ENCODE measurements at regions not wholly inside any gene's neighbourhood (a gene's known extent, or its start where the extent isn't known, plus 50 kb on each side); places are given as distances from the start of the nearest gene placed in this dataset.
A peak's percentile ranks its signal among the peaks of the same experiment; 100 is the strongest.

- Mint-ChIP-seq H3K36me3 (ENCODE audit: insufficient read depth) (no peaks in the 10 kb centered on the region), H3K4me3 (no peak overlapping the region), H3K27me3 (ENCODE audit: low read depth) (no peaks in the 10 kb centered on the region), H3K4me1 (ENCODE audit: low read depth) (no peaks in the 10 kb centered on the region), H3K9me3 (peaks cover 10% of the 10 kb centered on the region)
- no peak for DNase-seq
- no peak for ATAC-seq
Measured at GRCh38 chr6:76466286-76466685, 393.8 kb upstream of the IMPG1 start.

GRCh38 chr6:76465410-76465809, 392.9 kb upstream of the IMPG1 start:
- DNase-seq, result no peak
- Mint-ChIP-seq H3K4me1 (ENCODE audit: low read depth) (no peaks in the 10 kb centered on the region), H3K9me3 (peaks cover 8% of the 10 kb centered on the region), H3K36me3 (ENCODE audit: insufficient read depth) (no peaks in the 10 kb centered on the region), H3K27me3 (ENCODE audit: low read depth) (no peaks in the 10 kb centered on the region), H3K4me3 (no peak overlapping the region)
- no peak for ATAC-seq

DNA sequence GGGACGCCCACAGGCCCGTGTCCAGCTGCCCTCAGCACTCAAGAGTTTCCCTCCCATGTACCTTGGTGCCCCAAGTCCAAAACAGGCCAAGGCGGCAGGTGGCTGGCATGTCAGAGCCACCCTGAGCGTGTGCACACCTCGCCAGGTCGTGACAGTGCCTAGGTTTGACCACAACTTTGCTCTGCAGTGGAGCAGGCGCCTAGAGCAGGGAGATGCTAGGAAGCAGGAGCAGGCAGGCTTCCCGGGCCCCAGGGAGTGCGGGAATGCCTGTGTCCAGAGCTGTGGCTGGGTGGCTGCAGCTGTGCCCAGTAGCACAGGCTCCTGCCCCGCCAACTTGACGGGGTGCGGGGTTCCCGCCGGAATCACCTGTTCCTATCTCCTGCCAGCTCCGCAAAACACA, 380.8 kb upstream of the IMPG1 start:
- DNase-seq (no peak), ATAC-seq (no peak)
- Mint-ChIP-seq H3K36me3 (ENCODE audit: insufficient read depth) (no peaks in the 10 kb centered on the region), H3K9me3 (peaks cover 3% of the 10 kb centered on the region), H3K4me1 (ENCODE audit: low read depth) (no peaks in the 10 kb centered on the region), H3K27me3 (ENCODE audit: low read depth) (no peaks in the 10 kb centered on the region), H3K4me3 (no peak overlapping the region)

DNA sequence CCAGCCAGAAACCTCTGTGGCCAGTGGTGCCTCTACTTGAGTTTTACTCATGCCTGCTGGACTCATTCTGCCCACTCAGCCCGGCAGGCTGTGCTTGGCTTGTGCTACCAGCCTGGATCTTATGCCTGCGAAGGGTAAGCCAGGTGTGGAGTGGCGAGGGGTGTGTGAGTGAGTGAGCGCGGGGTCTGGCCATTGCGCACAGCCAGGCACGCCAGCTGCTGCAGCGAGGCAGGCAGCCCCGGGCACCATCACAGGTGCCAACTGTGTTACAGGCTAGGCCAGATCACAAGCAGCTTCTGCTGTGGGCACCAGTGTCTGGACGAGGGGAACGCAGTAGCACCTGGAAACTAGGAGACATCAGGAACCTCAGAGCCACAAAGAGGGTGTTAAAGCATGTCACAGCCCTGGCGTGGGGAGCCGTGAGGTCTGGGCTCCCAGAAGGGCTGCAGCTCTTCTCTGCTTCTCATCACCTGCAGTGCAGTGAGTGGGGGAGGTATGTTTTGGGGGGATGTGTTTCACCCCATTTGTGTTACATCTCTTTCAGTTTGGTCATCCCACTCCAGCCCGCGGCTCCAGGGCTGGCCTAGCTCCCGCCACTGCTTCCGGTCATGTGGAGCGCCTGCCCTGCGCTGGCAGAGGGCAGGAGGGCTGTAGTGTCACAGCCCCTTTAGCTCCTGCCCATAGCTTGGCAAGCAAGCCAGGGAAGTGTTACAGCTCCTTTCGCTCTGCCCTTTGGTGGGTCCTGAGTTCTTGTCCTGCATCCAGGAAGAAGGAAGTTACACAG, 379.7 kb upstream of the IMPG1 start:
- no peaks in the 10 kb centered on the region for H3K27me3 Mint-ChIP-seq (ENCODE audit: low read depth)
- H3K4me1 Mint-ChIP-seq (ENCODE audit: low read depth), result no peaks in the 10 kb centered on the region
- no peak for DNase-seq
- peak in 1 of 2 donors; percentile 37 for ATAC-seq
- H3K4me3 Mint-ChIP-seq, result no peak overlapping the region
- H3K36me3 Mint-ChIP-seq (ENCODE audit: insufficient read depth), result no peaks in the 10 kb centered on the region
- H3K9me3 Mint-ChIP-seq, result peaks cover 3% of the 10 kb centered on the region

- Mint-ChIP-seq H3K4me3 (no peak overlapping the region), H3K4me1 (ENCODE audit: low read depth) (no peaks in the 10 kb centered on the region), H3K9me3 (no peaks in the 10 kb centered on the region), H3K27me3 (ENCODE audit: low read depth) (no peaks in the 10 kb centered on the region), H3K36me3 (ENCODE audit: insufficient read depth) (no peaks in the 10 kb centered on the region)
- no peak for ATAC-seq
- DNase-seq, result no peak
Measured at GRCh38 chr6:76448109-76448508, 375.6 kb upstream of the IMPG1 start.

- Mint-ChIP-seq H3K4me3 (no peak overlapping the region), H3K36me3 (ENCODE audit: insufficient read depth) (no peaks in the 10 kb centered on the region), H3K27me3 (ENCODE audit: low read depth) (no peaks in the 10 kb centered on the region), H3K4me1 (ENCODE audit: low read depth) (no peaks in the 10 kb centered on the region), H3K9me3 (no peaks in the 10 kb centered on the region)
- DNase-seq (no peak), ATAC-seq (no peak)
Measured at GRCh38 chr6:76441875-76442274, 369.4 kb upstream of the IMPG1 start.

DNA sequence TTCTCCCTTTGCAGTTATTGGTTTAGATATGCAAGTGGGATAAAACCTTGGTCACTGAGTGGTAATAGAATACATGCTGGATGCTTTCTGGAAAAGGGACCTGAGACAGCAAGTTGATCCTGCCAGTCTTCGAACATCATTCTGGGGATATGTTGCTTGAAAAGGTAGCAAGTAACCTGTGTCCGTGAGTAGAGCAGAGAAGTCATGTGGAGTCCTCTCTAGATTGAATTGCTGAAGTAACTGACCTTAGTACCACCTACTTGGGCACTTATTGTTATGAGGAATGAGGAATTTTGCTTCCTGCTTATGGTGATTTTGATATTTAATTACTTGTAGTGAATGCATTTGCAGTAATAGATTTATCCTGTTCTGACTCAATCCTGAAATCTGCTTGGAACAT, 367.3 kb upstream of the IMPG1 start:
- Mint-ChIP-seq H3K9me3 (peaks cover 4% of the 10 kb centered on the region), H3K4me3 (no peak overlapping the region), H3K27me3 (ENCODE audit: low read depth) (no peaks in the 10 kb centered on the region), H3K4me1 (ENCODE audit: low read depth) (no peaks in the 10 kb centered on the region), H3K36me3 (ENCODE audit: insufficient read depth) (no peaks in the 10 kb centered on the region)
- DNase-seq (no peak), ATAC-seq (no peak)

DNA sequence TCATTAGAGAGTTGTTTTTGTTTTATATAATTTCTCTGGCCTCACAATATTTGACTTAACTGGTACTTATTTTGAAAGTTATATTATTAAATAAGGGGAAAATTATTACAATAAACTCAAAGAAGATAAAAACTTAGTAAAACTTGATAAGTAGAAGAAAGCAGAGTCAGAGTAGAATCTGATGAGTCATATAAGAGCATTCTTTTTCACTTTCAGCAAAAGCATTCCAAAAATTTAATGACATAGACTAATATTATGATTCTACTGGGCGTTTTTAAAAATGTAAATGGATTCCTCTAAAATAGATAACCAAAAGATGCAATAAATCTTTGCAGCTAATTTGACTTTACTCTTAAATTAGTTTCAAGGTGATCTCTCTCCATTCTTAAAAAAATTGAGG, 366.3 kb upstream of the IMPG1 start:
- ATAC-seq (no peak), DNase-seq (no peak)
- no peak overlapping the region for H3K4me3 Mint-ChIP-seq
- no peaks in the 10 kb centered on the region for H3K4me1 Mint-ChIP-seq (ENCODE audit: low read depth)
- no peaks in the 10 kb centered on the region for H3K27me3 Mint-ChIP-seq (ENCODE audit: low read depth)
- peaks cover 5% of the 10 kb centered on the region for H3K9me3 Mint-ChIP-seq
- H3K36me3 Mint-ChIP-seq (ENCODE audit: insufficient read depth), result no peaks in the 10 kb centered on the region

DNA sequence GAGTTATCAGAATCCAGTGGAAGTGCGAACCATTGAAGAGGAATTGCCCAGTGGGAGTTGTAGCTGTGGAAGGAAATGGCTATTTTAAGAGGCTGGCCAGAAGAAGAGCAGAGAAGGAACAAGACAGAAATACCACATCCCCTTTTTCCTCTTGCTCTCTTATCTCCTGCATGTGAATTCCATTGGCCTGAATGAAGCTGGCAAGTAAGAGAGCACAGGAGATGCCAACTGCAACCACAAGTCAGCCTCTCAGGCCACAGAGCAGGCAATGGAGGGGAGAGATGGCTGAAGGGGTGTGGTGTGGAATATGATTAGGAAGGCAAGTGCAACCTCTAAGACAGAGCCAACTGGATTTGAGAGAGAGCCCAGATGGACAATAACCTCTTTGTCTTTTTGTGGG, 362.7 kb upstream of the IMPG1 start:
- no peak for ATAC-seq
- DNase-seq, result no peak
- no peaks in the 10 kb centered on the region for H3K36me3 Mint-ChIP-seq (ENCODE audit: insufficient read depth)
- no peaks in the 10 kb centered on the region for H3K4me1 Mint-ChIP-seq (ENCODE audit: low read depth)
- peaks cover 10% of the 10 kb centered on the region for H3K9me3 Mint-ChIP-seq
- no peak overlapping the region for H3K4me3 Mint-ChIP-seq
- no peaks in the 10 kb centered on the region for H3K27me3 Mint-ChIP-seq (ENCODE audit: low read depth)

DNA sequence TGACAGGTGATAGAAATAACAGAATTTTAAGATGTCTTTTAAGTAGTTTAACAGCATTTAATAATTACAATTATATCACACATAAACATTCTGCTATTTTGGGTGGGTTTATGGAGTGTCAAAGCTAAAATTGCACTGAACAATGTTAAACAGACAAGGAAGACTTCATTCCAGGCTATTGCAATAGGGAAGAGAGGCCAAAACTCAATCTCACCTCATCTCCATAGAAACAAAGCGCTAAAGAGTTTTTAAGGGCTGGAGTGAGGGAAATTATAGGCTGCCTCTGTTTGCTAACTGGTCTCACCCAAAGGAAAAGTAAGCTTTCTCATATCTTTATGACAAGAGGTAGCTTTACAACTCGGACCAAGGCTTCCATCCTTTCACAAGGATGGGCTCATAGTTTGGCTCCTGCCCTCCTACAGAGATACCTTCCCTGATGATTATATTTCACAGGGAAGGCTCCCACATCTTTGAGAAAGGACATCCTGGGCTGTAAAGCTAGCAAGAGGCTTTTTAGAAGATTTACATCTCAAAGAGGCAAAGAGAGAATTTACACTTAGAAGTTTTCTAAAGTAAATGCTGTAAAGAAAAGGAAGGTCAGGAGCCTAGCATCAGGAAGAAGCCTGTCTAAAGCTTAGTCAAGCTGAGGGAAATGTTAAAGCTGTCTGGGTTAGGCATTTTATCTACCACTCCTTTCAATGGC, 350.2 kb upstream of the IMPG1 start:
- no peaks in the 10 kb centered on the region for H3K4me1 Mint-ChIP-seq (ENCODE audit: low read depth)
- no peaks in the 10 kb centered on the region for H3K27me3 Mint-ChIP-seq (ENCODE audit: low read depth)
- H3K9me3 Mint-ChIP-seq, result peaks cover 7% of the 10 kb centered on the region
- no peaks in the 10 kb centered on the region for H3K36me3 Mint-ChIP-seq (ENCODE audit: insufficient read depth)
- ATAC-seq (no peak), DNase-seq (no peak)
- no peak overlapping the region for H3K4me3 Mint-ChIP-seq

DNA sequence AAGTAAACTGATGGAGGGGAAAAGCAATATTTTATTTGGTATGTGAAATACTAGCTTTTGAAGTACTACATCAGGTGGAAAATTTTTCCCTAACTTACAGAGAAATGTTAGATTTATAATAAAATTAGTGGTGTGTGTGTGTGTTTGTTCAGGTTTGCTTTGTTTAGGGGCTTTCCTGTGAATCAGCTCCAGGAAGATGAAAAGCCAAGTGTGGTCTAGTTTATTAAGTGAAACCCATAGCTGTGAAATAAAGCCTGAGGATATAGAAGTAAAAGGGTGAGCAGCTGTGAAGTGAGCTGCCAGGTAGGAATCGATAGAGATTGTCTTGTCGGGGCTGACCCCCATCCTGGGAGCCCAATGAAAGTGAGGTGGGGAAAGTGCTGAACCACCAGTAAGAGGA, 347.6 kb upstream of the IMPG1 start:
- peaks cover 7% of the 10 kb centered on the region for H3K9me3 Mint-ChIP-seq
- no peak for ATAC-seq
- H3K4me1 Mint-ChIP-seq (ENCODE audit: low read depth), result no peaks in the 10 kb centered on the region
- H3K36me3 Mint-ChIP-seq (ENCODE audit: insufficient read depth), result no peaks in the 10 kb centered on the region
- no peak for DNase-seq
- H3K4me3 Mint-ChIP-seq, result no peak overlapping the region
- H3K27me3 Mint-ChIP-seq (ENCODE audit: low read depth), result no peaks in the 10 kb centered on the region

DNA sequence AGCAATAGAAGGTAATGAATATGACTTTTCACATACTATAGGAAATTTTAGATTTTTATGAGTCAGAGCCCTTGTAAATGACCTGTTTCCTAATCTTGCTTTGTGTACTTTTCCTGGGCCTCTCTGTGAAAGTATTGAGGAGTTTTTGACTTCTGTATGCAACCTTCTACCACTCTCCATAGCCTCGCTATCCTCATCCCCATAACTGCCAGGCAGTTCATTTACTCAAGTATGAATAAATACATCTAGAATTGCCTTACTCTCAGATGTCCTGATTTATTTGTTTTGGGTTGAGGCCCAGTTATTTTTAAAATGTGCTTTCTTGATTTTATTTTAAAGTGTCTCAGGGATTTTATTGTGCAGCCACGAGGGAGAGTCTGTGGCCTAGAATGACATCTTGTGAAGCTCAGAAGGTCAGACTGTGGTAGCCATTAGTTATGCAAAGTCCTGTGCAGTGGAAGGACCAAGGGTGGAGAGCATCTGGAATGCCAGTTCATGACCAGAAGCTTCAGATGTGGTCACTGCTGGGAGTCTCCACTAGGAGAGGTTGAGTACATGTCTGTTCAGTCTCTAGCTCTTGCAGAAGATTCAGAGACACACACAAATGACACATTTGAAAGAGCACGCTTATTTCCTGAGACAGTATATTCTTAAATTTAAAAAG, 346.2 kb upstream of the IMPG1 start:
- no peaks in the 10 kb centered on the region for H3K4me1 Mint-ChIP-seq (ENCODE audit: low read depth)
- ATAC-seq, result no peak
- no peaks in the 10 kb centered on the region for H3K36me3 Mint-ChIP-seq (ENCODE audit: insufficient read depth)
- no peak overlapping the region for H3K4me3 Mint-ChIP-seq
- H3K9me3 Mint-ChIP-seq, result peaks cover 7% of the 10 kb centered on the region
- DNase-seq, result no peak
- H3K27me3 Mint-ChIP-seq (ENCODE audit: low read depth), result no peaks in the 10 kb centered on the region

- no peaks in the 10 kb centered on the region for H3K27me3 Mint-ChIP-seq (ENCODE audit: low read depth)
- no peaks in the 10 kb centered on the region for H3K4me1 Mint-ChIP-seq (ENCODE audit: low read depth)
- no peaks in the 10 kb centered on the region for H3K36me3 Mint-ChIP-seq (ENCODE audit: insufficient read depth)
- H3K4me3 Mint-ChIP-seq, result no peak overlapping the region
- DNase-seq (no peak), ATAC-seq (no peak)
- peaks cover 7% of the 10 kb centered on the region for H3K9me3 Mint-ChIP-seq
Measured at GRCh38 chr6:76416821-76417605, 344.6 kb upstream of the IMPG1 start.

GRCh38 chr6:76403064-76403463, 330.6 kb upstream of the IMPG1 start:
- no peaks in the 10 kb centered on the region for H3K4me1 Mint-ChIP-seq (ENCODE audit: low read depth)
- peaks cover 4% of the 10 kb centered on the region for H3K9me3 Mint-ChIP-seq
- no peak for DNase-seq
- no peak overlapping the region for H3K4me3 Mint-ChIP-seq
- no peaks in the 10 kb centered on the region for H3K36me3 Mint-ChIP-seq (ENCODE audit: insufficient read depth)
- no peaks in the 10 kb centered on the region for H3K27me3 Mint-ChIP-seq (ENCODE audit: low read depth)
- ATAC-seq, result no peak

Measured in activated T-cell treated with anti-CD3 and anti-CD28 coated beads, Interleukin-2, amount 50 U/mL, for 4 hours (primary cell).